ENCODE measurements at regions not wholly inside any gene's neighbourhood (a gene's known extent, or its start where the extent isn't known, plus 50 kb on each side); places are given as distances from the start of the nearest gene placed in this dataset.

- no peak for DNase-seq
- 92% methylated on average over 23 of the region's 24 CpGs for WGBS (ENCODE audit: insufficient coverage)
Observed at GRCh38 chr22:48268771-48269552, 1506.5 kb downstream of the TBC1D22A start.

More at GRCh38 chr22:48268771-48269552, 1506.5 kb downstream of the TBC1D22A start:
- ChIA-PET CTCF (no interaction called here), POLR2A (no interaction called here)
- H3K4me3 Mint-ChIP-seq: no peak overlapping the region
- no peak overlapping the region for H3K9ac ChIP-seq (ENCODE audit: low read length)
- no peak overlapping the region for H3K27ac ChIP-seq (ENCODE audit: low read length in 2 of 2)
- ATAC-seq (ENCODE audit: low read depth): no peak
- intact Hi-C loops (cut with micrococcal nuclease): no loop called here
- no peak overlapping the region for H3K4me2 ChIP-seq (replicated peaks; ENCODE audit: low read depth, low read length, poor library complexity, severe bottlenecking)
- peaks cover 34% of the 10 kb centered on the region for H3K27me3 Mint-ChIP-seq
- no peaks in the 10 kb centered on the region for H3K9me3 Mint-ChIP-seq (ENCODE audit: insufficient read depth)
- H3K27ac Mint-ChIP-seq: no peak overlapping the region
- H3K36me3 ChIP-seq (replicated peaks in 1 of 2; ENCODE audit: control extremely low read depth in 1 of 2, control insufficient read depth in 1 of 2, extremely low read depth in 1 of 2, insufficient read depth in 2 of 2, low read length in 1 of 2): no peaks in the 10 kb centered on the region
- no peaks in the 10 kb centered on the region for H4K20me1 ChIP-seq (ENCODE audit: control insufficient read depth, insufficient read depth, low read length, poor library complexity, severe bottlenecking)
- TF ChIP-seq EZH2 (IDR thresholded peaks at IDR 0.05; ENCODE audit: borderline replicate concordance, insufficient read depth, low read depth, low read length, poor library complexity, severe bottlenecking) (no peak), CTCF (IDR thresholded peaks at IDR 0.05) (no peak)
- no peak overlapping the region for H2AFZ ChIP-seq (ENCODE audit: insufficient read depth, low read depth, low read length, poor library complexity, severe bottlenecking)
- H3K27me3 ChIP-seq (replicated peaks in 1 of 4; ENCODE audit: control extremely low read depth in 1 of 4, control insufficient read depth in 3 of 4, insufficient read depth in 4 of 4, low read length in 3 of 4): no peaks in the 10 kb centered on the region
- H3K4me3 ChIP-seq (ENCODE audit: control extremely low read depth in 1 of 5, extremely low read depth in 1 of 5, insufficient read depth in 1 of 5, low read depth in 2 of 5, low read length in 4 of 5): no peak overlapping the region
- H3K9me3 ChIP-seq (ENCODE audit: control extremely low read depth in 1 of 3, control insufficient read depth in 2 of 3, insufficient read depth in 1 of 3, low read length in 2 of 3): peaks cover 0 to 5% (median 0%) of the 10 kb centered on the region in 3 donors
- H3K4me1 Mint-ChIP-seq: no peaks in the 10 kb centered on the region
- no peaks in the 10 kb centered on the region for H3K79me2 ChIP-seq (ENCODE audit: control insufficient read depth, insufficient read depth, low read length)
- H3K4me1 ChIP-seq (ENCODE audit: control insufficient read depth in 2 of 2, insufficient read depth in 2 of 2, low read length in 2 of 2): no peaks in the 10 kb centered on the region
